SU-DHL-6 (cell line): ENCODE measurements at regions not wholly inside any gene's neighbourhood (a gene's known extent, or its start where the extent isn't known, plus 50 kb on each side); places are given as distances from the start of the nearest gene placed in this dataset.

Experiments used
- H2AFZ ChIP-seq: fragments of 200-600 bp; sonication (generic); 2 replicates; pipeline ENCODE4 v1.6.1; 2014; ENCODE audit warnings: low read depth, mild to moderate bottlenecking, moderate library complexity, mixed read lengths, antibody characterized with exemption, low read length; ENCODE audit not compliant: severe bottlenecking
- H3F3A ChIP-seq: fragments of 200-600 bp; shearing (Covaris generic); 2 replicates; pipeline ENCODE4 v1.6.0; 2016; ENCODE audit warnings: antibody characterized with exemption, mild to moderate bottlenecking; ENCODE audit not compliant: insufficient read depth
- H3K27ac ChIP-seq: fragments of 200-600 bp; sonication (generic); 2 replicates; pipeline ENCODE4 v1.5.1; 2016; ENCODE audit warnings: low read depth, mild to moderate bottlenecking, low read length, moderate library complexity, mixed read lengths
- H3K27me3 ChIP-seq: fragments of 200-600 bp; sonication (generic), shearing (Covaris generic); 2 replicates; pipeline ENCODE4 v1.6.0; 2014; ENCODE audit warnings: mild to moderate bottlenecking, low read length
- H3K36me3 ChIP-seq: fragments of 200-600 bp; sonication (generic); 2 replicates; pipeline ENCODE4 v1.6.1; 2014; ENCODE audit warnings: mild to moderate bottlenecking, low read length, mixed read lengths
- H3K4me2 ChIP-seq: fragments of 300-600, 200-600 bp; shearing (Covaris generic), sonication (generic); 2 replicates; pipeline ENCODE4 v1.6.0; 2014; ENCODE audit warnings: low read length, low read depth, mild to moderate bottlenecking; ENCODE audit not compliant: poor library complexity, severe bottlenecking
- H3K4me3 ChIP-seq: fragments of 200-600 bp; sonication (generic); 2 replicates; pipeline ENCODE4 v1.5.1; 2014; ENCODE audit warnings: antibody characterized with exemption, low read length, mild to moderate bottlenecking, mixed read lengths; ENCODE audit not compliant: insufficient read depth, poor library complexity, severe bottlenecking
- H3K79me2 ChIP-seq: fragments of 200-600 bp; sonication (generic); 2 replicates; pipeline ENCODE4 v1.6.1; 2014; ENCODE audit warnings: mild to moderate bottlenecking, low read length, moderate library complexity; ENCODE audit not compliant: insufficient read depth
- H3K9ac ChIP-seq: fragments of 200-600 bp; sonication (generic); 2 replicates; pipeline ENCODE4 v1.7.0; 2014; ENCODE audit warnings: mild to moderate bottlenecking, low read length
- H3K9me2 ChIP-seq: fragments of 200-600 bp; sonication (generic); replicated peaks from 2 replicates; pipeline ENCODE4 v1.6.1; 2014; ENCODE audit warnings: low read length; ENCODE audit not compliant: insufficient read depth
- H3K9me3 ChIP-seq: fragments of 200-600 bp; sonication (generic); 2 replicates; pipeline ENCODE4 v1.6.1; 2014; ENCODE audit warnings: low read length, mixed read lengths; ENCODE audit not compliant: insufficient read depth
- H4K20me1 ChIP-seq: fragments of 200-600 bp; sonication (generic); 2 replicates; pipeline ENCODE4 v1.6.1; 2014; ENCODE audit warnings: low read depth, mild to moderate bottlenecking, antibody characterized with exemption, low read length, moderate library complexity, mixed read lengths
- CTCF ChIP-seq: fragments of 200-600 bp; sonication (generic); IDR thresholded peaks from one replicate; pipeline ENCODE4 v1.5.1; 2017; ENCODE audit warnings: antibody characterized with exemption, mild to moderate bottlenecking, low read length, moderate library complexity; ENCODE audit not compliant: insufficient read depth, poor library complexity, severe bottlenecking
- EZH2phosphoT487 ChIP-seq: fragments of 200-600 bp; sonication (generic), shearing (Covaris generic); conservative IDR thresholded peaks from 2 replicates; pipeline ENCODE4 v1.6.1; 2018; ENCODE audit warnings: mild to moderate bottlenecking, antibody characterized with exemption, low read length, moderate library complexity, mixed read lengths

- H2AFZ ChIP-seq = no peak overlapping the region
- H3K9me3 ChIP-seq = no peaks in the 10 kb centered on the region
- TF ChIP-seq EZH2phosphoT487 (no peak), CTCF (no peak)
- H3K36me3 ChIP-seq = no peaks in the 10 kb centered on the region
- H3K9me2 ChIP-seq = no peaks in the 10 kb centered on the region
- H3K9ac ChIP-seq = no peak overlapping the region
- no peaks in the 10 kb centered on the region for H3K27me3 ChIP-seq
- no peak overlapping the region for H3K4me3 ChIP-seq
- no peak overlapping the region for H3K4me2 ChIP-seq
- H3F3A ChIP-seq = no peaks in the 10 kb centered on the region
- no peaks in the 10 kb centered on the region for H4K20me1 ChIP-seq
- H3K79me2 ChIP-seq = no peaks in the 10 kb centered on the region
- no peak overlapping the region for H3K27ac ChIP-seq
Observed at GRCh38 chr5:138632900-138633489, 57.8 kb upstream of the HSPA9 start.

GRCh38 chr5:138631096-138631928 is 56.1 kb upstream of the HSPA9 start:
- Histone ChIP-seq H3K36me3 (no peaks in the 10 kb centered on the region), H3K4me2 (no peak overlapping the region)

GRCh38 chr5:138629392-138629791 is 54.2 kb upstream of the HSPA9 start:
- Histone ChIP-seq H4K20me1 (no peaks in the 10 kb centered on the region), H3F3A (no peaks in the 10 kb centered on the region), H2AFZ (no peak overlapping the region), H3K4me3 (no peak overlapping the region), H3K9ac (no peak overlapping the region), H3K9me3 (no peaks in the 10 kb centered on the region), H3K79me2 (no peaks in the 10 kb centered on the region), H3K9me2 (no peaks in the 10 kb centered on the region), H3K4me2 (no peak overlapping the region), H3K36me3 (no peaks in the 10 kb centered on the region), H3K27ac (no peak overlapping the region), H3K27me3 (no peaks in the 10 kb centered on the region)
- TF ChIP-seq EZH2phosphoT487 (no peak), CTCF (no peak)

More at GRCh38 chr5:138631096-138631928, 56.1 kb upstream of the HSPA9 start:
- H4K20me1 ChIP-seq = no peaks in the 10 kb centered on the region
- H3K4me3 ChIP-seq = no peak overlapping the region
- H3K9ac ChIP-seq = no peak overlapping the region
- H3K27ac ChIP-seq = no peak overlapping the region
- TF ChIP-seq EZH2phosphoT487 (no peak), CTCF (no peak)
- no peaks in the 10 kb centered on the region for H3K79me2 ChIP-seq
- no peaks in the 10 kb centered on the region for H3K9me2 ChIP-seq
- H3F3A ChIP-seq = no peaks in the 10 kb centered on the region
- H2AFZ ChIP-seq = no peak overlapping the region
- H3K9me3 ChIP-seq = no peaks in the 10 kb centered on the region
- H3K27me3 ChIP-seq = no peaks in the 10 kb centered on the region
